Activated CD4-positive, alpha-beta memory T cell treated with anti-CD3 and anti-CD28 coated beads for 36 hours (primary cell): ENCODE measurements at regions not wholly inside any gene's neighbourhood (a gene's known extent, or its start where the extent isn't known, plus 50 kb on each side); places are given as distances from the start of the nearest gene placed in this dataset.

Source experiments
- CTCF ChIA-PET: fragments of 350-600 bp; sonication (Branson Sonifier 250); formaldehyde crosslinking; loops from one replicate; lab custom pipeline; 2021; ENCODE audit warnings: antibody characterized with exemption, inconsistent platforms; lab: Charles Lee
- POLR2A ChIA-PET: fragments of 350-600 bp; sonication (Branson Sonifier 250); formaldehyde crosslinking; loops from one replicate; lab custom pipeline; 2021; ENCODE audit warnings: antibody characterized with exemption; lab: Charles Lee
- DNase-seq: peaks from one replicate; pipeline ENCODE4 v3.0.0-alpha.2; 2020
- H3K27ac Mint-ChIP-seq: one replicate; pipeline ENCODE4 v1.8.0; 2021; ENCODE audit warnings: mixed read lengths
- H3K27me3 Mint-ChIP-seq: one replicate; pipeline ENCODE4 v1.8.0; 2021; ENCODE audit warnings: mixed read lengths
- H3K36me3 Mint-ChIP-seq: one replicate; pipeline ENCODE4 v1.8.0; 2021; ENCODE audit warnings: mixed read lengths
- H3K4me1 Mint-ChIP-seq: one replicate; pipeline ENCODE4 v1.8.0; 2021; ENCODE audit warnings: low read depth, mixed read lengths
- H3K4me3 Mint-ChIP-seq: one replicate; pipeline ENCODE4 v1.8.0; 2021; ENCODE audit warnings: mild to moderate bottlenecking, mixed read lengths
- H3K9me3 Mint-ChIP-seq: one replicate; pipeline ENCODE4 v1.8.0; 2021; ENCODE audit warnings: mixed read lengths
- intact Hi-C: fragments of 100-400 bp; cut with micrococcal nuclease; formaldehyde crosslinking; loops from one replicate; pipeline ENCODE4 v1.15.1; 2023

DNA sequence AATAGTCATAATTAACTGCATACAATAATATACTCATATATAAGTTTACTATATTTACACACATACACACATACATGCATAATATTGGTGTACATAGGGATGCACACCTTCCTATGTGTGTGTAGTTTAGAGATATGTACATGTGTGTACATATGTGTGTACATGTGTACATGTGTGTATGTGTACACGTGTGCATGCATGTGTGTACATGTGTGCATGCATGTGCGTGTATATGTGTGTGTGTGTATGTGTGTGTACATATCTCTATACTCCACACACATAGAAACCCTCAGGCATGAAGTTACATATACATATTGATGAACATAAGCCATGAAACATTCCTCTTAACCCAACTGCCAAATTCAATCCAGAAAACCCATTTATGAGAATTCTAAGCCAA is 547.8 kb downstream of the TLR4 start:
- H3K36me3 Mint-ChIP-seq: no peaks in the 10 kb centered on the region
- POLR2A ChIA-PET: no interaction called here
- H3K4me3 Mint-ChIP-seq: no peak overlapping the region
- intact Hi-C loops: no loop called here
- CTCF ChIA-PET: no interaction called here
- no peak overlapping the region for H3K27ac Mint-ChIP-seq
- DNase-seq: no peak
- H3K27me3 Mint-ChIP-seq: no peaks in the 10 kb centered on the region
- peaks cover 7% of the 10 kb centered on the region for H3K9me3 Mint-ChIP-seq
- no peaks in the 10 kb centered on the region for H3K4me1 Mint-ChIP-seq

DNA sequence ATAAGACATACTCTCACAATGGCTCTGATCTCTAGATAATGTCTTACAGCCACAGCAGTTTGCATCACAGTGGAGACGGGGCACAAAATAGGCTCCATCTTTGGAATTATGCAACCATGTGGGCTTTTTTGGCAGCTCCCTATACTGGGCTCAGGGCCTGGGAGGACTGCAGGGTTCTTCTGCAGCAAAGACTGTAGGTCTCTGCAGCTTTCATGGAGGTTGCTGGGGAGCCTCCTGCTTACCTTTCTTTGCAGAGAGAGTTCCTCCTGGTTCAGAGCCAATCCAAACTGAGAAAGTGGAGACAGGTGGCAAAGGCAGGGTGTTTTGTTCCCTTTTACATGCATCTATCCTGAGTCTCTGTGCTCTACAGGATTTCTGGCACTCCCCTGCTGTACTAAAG is 558.0 kb downstream of the TLR4 start:
- Mint-ChIP-seq H3K4me3 (no peak overlapping the region), H3K27ac (no peak overlapping the region), H3K9me3 (peaks cover 23% of the 10 kb centered on the region), H3K27me3 (no peaks in the 10 kb centered on the region), H3K4me1 (no peaks in the 10 kb centered on the region), H3K36me3 (no peaks in the 10 kb centered on the region)
- intact Hi-C loops: no loop called here
- ChIA-PET POLR2A (no interaction called here), CTCF (no interaction called here)
- no peak for DNase-seq

DNA sequence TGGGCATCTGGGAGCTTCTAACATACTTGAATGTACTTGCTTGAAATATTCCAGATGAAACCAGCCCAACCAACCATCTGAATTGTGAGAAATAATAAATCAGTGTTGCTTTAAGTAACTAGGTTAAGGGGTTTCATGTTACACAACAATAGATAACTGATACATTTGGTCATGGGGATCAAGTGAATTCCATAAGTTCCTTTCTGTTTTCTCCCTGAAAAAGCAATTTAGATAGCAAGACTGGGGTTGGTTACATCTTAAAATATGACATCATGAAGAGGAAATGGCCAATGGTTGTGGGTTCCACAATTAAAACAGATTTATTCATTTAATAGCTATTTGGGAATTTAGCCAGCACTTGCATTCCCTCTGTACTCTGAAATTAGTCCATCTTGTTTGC is 559.7 kb downstream of the TLR4 start:
- Mint-ChIP-seq H3K4me1 (no peaks in the 10 kb centered on the region), H3K27ac (no peak overlapping the region), H3K36me3 (no peaks in the 10 kb centered on the region), H3K27me3 (no peaks in the 10 kb centered on the region), H3K4me3 (no peak overlapping the region), H3K9me3 (peaks cover 19% of the 10 kb centered on the region)
- intact Hi-C loops: no loop called here
- no peak for DNase-seq
- POLR2A ChIA-PET: no interaction called here
- CTCF ChIA-PET: no interaction called here

DNA sequence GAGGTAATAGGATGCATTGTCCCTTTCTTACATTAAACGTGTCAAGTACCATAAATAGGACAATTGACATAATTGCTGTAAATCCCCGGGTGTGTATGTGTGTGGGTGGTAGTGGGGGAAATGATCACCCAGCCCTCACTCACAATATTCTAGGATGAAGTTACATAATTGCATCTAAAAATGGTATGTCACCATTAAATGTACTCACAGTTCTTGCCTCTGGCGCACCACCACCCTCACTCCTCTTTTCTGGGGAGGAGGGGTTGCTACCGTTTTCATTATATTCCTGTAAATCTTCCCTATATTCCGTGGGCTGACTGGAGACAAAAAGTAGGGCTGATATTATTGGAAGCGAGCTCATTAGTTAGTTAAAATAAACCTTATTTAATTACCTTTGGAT is 563.8 kb downstream of the TLR4 start:
- intact Hi-C loops: no loop called here
- no peaks in the 10 kb centered on the region for H3K4me1 Mint-ChIP-seq
- no peak for DNase-seq
- ChIA-PET POLR2A (no interaction called here), CTCF (no interaction called here)
- H3K9me3 Mint-ChIP-seq: no peaks in the 10 kb centered on the region
- H3K36me3 Mint-ChIP-seq: no peaks in the 10 kb centered on the region
- H3K4me3 Mint-ChIP-seq: no peak overlapping the region
- no peak overlapping the region for H3K27ac Mint-ChIP-seq
- H3K27me3 Mint-ChIP-seq: no peaks in the 10 kb centered on the region

DNA sequence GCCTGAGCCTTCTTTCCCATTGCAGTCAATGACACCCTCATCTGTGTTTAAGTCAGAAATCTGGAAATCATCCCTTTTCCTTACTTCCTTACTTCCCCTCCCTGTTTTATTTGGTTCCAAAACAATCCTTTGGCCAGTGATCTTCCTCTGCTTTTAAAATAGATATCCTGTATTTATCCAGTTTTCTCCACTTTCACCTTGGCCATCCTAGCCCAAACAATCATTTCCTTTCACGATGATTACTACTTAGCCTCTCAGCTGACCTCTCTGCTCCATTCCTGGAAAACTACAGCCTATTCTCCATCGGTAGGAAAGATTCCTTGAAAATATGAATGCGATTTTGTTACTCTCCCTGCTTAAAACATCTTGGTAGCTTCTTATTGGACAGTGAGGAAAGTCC is 565.4 kb downstream of the TLR4 start:
- CTCF ChIA-PET: no interaction called here
- Mint-ChIP-seq H3K9me3 (no peaks in the 10 kb centered on the region), H3K27ac (no peak overlapping the region), H3K4me3 (no peak overlapping the region), H3K36me3 (no peaks in the 10 kb centered on the region), H3K4me1 (no peaks in the 10 kb centered on the region), H3K27me3 (no peaks in the 10 kb centered on the region)
- DNase-seq: no peak
- intact Hi-C loops: no loop called here
- POLR2A ChIA-PET: no interaction called here

DNA sequence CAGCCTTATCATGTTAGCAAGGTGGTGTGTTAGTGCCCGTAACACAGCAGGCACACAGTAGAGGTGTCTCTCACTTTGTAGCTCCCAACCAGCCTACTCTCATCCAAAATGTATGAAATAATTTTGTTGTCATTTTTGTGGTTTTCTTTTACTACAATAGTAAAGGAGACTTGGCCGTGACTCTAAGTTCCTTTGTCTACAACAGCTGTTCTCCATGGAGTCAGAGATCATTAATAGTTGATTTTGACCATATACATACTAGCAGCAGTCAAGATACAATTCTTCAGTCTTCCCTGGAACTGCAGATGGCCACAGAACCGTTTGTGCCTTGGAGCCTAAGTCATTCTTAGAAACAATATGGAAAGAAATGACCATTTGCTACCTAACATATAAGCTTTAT is 567.1 kb downstream of the TLR4 start:
- intact Hi-C loops: no loop called here
- DNase-seq: no peak
- ChIA-PET POLR2A (no interaction called here), CTCF (no interaction called here)
- H3K36me3 Mint-ChIP-seq: no peaks in the 10 kb centered on the region
- no peaks in the 10 kb centered on the region for H3K9me3 Mint-ChIP-seq
- no peaks in the 10 kb centered on the region for H3K4me1 Mint-ChIP-seq
- no peak overlapping the region for H3K27ac Mint-ChIP-seq
- H3K27me3 Mint-ChIP-seq: no peaks in the 10 kb centered on the region
- H3K4me3 Mint-ChIP-seq: no peak overlapping the region

DNA sequence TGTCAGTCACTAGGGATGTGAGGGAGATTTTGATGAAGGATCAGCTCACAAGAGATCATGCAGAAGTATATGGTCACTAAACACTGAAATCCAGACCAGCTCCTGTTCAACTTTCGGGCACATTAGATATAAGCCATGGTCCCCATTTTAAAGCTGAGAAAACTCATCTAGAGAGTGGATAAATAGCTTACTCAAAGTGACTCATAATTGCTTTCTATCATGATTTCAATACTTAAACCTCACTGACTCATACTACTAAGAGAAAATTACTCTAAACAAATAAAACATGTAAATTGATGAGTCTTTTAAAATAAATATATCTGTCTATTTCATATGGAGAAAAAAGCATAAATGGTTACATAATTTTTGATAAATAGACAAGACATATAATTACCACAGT is 567.7 kb downstream of the TLR4 start:
- CTCF ChIA-PET: interaction anchor here (1.0 kb wide), 1 partner anchor 39 kb away, joined by 3 read pairs; no protein-coding TSS in a partner anchor
- Mint-ChIP-seq H3K27ac (no peak overlapping the region), H3K4me1 (no peaks in the 10 kb centered on the region), H3K36me3 (no peaks in the 10 kb centered on the region), H3K9me3 (no peaks in the 10 kb centered on the region), H3K27me3 (no peaks in the 10 kb centered on the region), H3K4me3 (no peak overlapping the region)
- POLR2A ChIA-PET: no interaction called here
- no peak for DNase-seq
- intact Hi-C loops: no loop called here

DNA sequence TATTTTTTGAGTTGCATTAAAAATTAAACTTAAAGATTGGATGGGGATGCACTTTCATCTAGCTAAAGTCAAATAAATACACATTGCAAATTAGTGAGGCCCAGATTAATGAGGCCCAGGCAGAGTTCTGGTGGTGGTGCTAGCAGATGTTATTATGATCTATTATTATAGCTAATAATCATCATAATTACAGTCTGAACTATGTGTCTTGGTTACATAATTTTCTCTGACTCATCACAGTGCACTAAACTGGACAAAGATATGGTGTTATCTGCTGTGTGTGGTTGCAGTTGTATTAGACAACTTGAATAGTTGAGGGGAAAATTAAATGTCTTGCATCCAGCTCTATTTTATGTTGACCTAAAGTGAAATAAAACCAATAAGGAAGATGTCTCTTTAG is 568.8 kb downstream of the TLR4 start:
- Mint-ChIP-seq H3K27ac (no peak overlapping the region), H3K36me3 (no peaks in the 10 kb centered on the region), H3K4me3 (no peak overlapping the region), H3K9me3 (no peaks in the 10 kb centered on the region), H3K27me3 (no peaks in the 10 kb centered on the region), H3K4me1 (no peaks in the 10 kb centered on the region)
- intact Hi-C loops: no loop called here
- ChIA-PET CTCF (no interaction called here), POLR2A (no interaction called here)
- no peak for DNase-seq

DNA sequence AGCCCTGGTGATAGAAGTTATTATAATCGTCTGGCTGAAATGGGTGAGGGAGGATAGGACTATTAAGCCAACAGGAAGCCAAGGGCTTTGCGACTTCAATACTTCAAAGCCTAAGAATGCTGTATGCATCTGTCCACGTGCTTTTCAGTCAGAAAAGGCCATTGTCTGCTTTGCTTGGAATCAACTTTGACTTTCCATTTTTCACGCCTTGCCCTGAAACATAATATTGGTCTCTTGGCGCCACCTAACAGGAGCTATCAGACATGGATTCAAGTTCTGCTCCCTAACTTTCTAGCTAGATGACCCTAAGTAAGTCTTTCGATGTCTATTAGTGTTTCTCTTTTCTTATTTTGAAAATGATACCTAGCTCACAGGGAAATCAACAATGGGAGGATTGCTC is 572.6 kb downstream of the TLR4 start:
- Mint-ChIP-seq H3K4me1 (no peaks in the 10 kb centered on the region), H3K9me3 (no peaks in the 10 kb centered on the region), H3K4me3 (no peak overlapping the region), H3K27ac (no peak overlapping the region), H3K36me3 (no peaks in the 10 kb centered on the region), H3K27me3 (no peaks in the 10 kb centered on the region)
- CTCF ChIA-PET: no interaction called here
- intact Hi-C loops: no loop called here
- POLR2A ChIA-PET: no interaction called here
- no peak for DNase-seq

DNA sequence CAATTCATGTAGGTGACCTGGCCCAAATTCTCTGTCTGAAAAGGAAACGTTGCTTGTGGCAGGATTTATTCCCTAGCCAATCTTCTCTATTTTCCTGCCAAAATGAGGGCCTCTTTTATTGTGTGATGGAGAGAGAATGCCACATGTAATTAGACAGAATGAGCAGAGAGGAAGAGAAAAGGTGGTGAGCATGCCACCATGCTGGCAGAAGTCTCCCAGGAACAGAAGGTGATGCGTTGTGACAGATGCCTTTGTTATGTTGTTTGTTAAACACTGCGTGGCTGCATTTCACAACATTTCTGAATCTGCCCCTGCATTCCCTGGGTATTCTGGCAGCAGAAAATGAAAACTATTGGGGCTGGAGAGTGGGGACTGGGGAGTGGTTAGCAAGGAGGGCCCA is 577.6 kb downstream of the TLR4 start:
- POLR2A ChIA-PET: no interaction called here
- no peaks in the 10 kb centered on the region for H3K4me1 Mint-ChIP-seq
- no peaks in the 10 kb centered on the region for H3K36me3 Mint-ChIP-seq
- H3K27ac Mint-ChIP-seq: no peak overlapping the region
- DNase-seq: no peak
- H3K4me3 Mint-ChIP-seq: no peak overlapping the region
- intact Hi-C loops: no loop called here
- no peaks in the 10 kb centered on the region for H3K27me3 Mint-ChIP-seq
- peaks cover 2% of the 10 kb centered on the region for H3K9me3 Mint-ChIP-seq
- CTCF ChIA-PET: interaction anchor here (0.5 kb wide), 1 partner anchor 130 kb away, joined by 4 read pairs; no protein-coding TSS in a partner anchor

DNA sequence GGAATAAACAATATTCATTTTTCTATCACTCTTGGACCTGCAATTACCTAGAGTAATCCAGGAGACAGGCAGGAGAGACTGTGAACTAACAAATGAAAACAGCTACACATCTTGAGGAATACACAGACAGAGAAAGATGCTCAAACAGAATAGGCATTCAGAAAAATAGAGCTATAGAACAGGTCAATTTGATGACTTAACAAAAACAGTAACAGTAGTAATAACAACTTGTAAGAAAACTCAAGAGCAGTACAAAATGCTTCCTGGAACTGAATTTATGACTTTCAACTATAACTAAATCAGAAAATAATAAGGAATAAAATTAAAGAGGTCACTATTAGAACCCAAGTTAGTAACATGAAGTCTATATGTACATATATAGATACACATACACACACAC is 579.3 kb downstream of the TLR4 start:
- Mint-ChIP-seq H3K27me3 (no peaks in the 10 kb centered on the region), H3K36me3 (no peaks in the 10 kb centered on the region), H3K9me3 (peaks cover 2% of the 10 kb centered on the region), H3K4me3 (no peak overlapping the region), H3K27ac (no peak overlapping the region), H3K4me1 (no peaks in the 10 kb centered on the region)
- ChIA-PET CTCF (no interaction called here), POLR2A (no interaction called here)
- no peak for DNase-seq
- intact Hi-C loops: no loop called here

DNA sequence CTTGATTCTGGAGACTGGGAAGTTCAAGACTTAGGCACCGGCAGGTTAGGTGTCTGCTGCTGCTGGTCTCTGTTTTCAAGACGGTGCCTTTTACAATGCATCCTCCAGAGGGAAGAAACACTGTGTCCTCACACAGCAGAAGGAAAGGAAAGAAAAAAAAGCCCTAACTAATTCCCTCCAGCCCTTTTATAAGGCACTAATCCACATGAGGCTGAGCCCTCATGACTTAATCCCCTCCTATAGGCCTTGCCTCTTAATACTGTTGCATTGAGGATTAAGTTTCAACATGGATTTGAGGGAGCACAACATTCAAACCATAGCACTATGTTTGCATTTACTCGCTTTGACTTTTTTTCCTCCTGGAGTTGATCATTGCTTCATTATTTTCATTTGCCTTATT is 585.9 kb downstream of the TLR4 start:
- Mint-ChIP-seq H3K4me3 (no peak overlapping the region), H3K9me3 (no peaks in the 10 kb centered on the region), H3K4me1 (no peaks in the 10 kb centered on the region), H3K36me3 (no peaks in the 10 kb centered on the region), H3K27ac (no peak overlapping the region), H3K27me3 (no peaks in the 10 kb centered on the region)
- intact Hi-C loops: no loop called here
- ChIA-PET POLR2A (no interaction called here), CTCF (no interaction called here)
- DNase-seq: no peak

DNA sequence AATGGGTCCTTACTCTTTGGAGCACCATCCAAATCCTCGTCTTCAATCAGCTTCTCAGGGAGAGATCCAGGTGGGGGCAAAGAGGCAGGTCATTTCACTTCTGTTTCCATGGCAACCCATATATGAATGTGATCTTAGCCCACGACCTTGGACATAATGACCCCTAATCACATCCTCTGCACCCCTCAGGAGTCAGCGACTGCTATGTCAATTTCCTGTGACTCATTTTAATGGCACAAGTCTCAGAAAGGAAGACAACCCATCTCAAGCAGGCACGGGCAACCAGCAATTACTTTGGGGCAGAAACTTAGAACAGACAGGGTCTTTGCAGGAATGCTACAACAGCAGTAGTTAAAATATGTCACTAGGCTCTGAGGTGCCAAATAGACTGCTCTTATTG is 591.2 kb downstream of the TLR4 start:
- ChIA-PET CTCF (no interaction called here), POLR2A (no interaction called here)
- Mint-ChIP-seq H3K4me3 (no peak overlapping the region), H3K36me3 (no peaks in the 10 kb centered on the region), H3K4me1 (no peaks in the 10 kb centered on the region), H3K9me3 (no peaks in the 10 kb centered on the region), H3K27ac (no peak overlapping the region), H3K27me3 (peaks cover 2% of the 10 kb centered on the region)
- DNase-seq: no peak
- intact Hi-C loops: no loop called here

DNA sequence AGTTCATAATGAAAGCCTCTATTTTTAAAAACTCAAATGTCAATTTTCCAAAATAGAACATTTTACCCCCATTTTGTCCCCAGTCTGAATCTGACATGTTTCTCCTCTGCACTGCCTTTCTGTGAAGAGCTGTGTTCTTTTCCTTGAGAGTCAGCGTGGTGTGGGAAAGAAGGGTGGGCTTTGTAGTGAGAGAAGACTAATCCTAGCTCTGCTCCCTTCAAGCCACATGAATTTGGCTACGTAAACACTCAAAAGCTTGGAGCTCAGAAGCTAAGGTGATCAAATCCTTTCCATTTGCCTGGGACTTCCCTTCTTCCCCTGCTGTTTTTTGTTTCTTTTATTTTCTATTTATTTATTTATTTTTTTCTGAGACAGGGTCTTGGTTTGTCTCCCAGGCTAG is 598.5 kb downstream of the TLR4 start:
- Mint-ChIP-seq H3K27ac (no peak overlapping the region), H3K27me3 (no peaks in the 10 kb centered on the region), H3K9me3 (no peaks in the 10 kb centered on the region), H3K4me1 (no peaks in the 10 kb centered on the region), H3K4me3 (no peak overlapping the region), H3K36me3 (no peaks in the 10 kb centered on the region)
- intact Hi-C loops: no loop called here
- ChIA-PET POLR2A (no interaction called here), CTCF (no interaction called here)
- DNase-seq: no peak
